Fibroblast of skin of left quadriceps (primary cell): ENCODE measurements at regions not wholly inside any gene's neighbourhood (a gene's known extent, or its start where the extent isn't known, plus 50 kb on each side); places are given as distances from the start of the nearest gene placed in this dataset.
"Not testable (repeated sequence)": the region's sequence is repeated elsewhere in the genome, so short reads cannot be mapped to it uniquely, and the experiment has no call there.

ENCODE experiments used
- DNase-seq, 2 experiments: peaks; one replicate each; pipeline ENCODE4 v3.0.0-alpha.2; 2013; ENCODE audit warnings: low read depth in 2 of 2

- DNase-seq: no peak
These were observed 162.2 kb upstream of the ANXA10 start for GRCh38 chr4:167930166-167930565.

- no peak for DNase-seq
These were observed 158.1 kb upstream of the ANXA10 start for GRCh38 chr4:167934216-167934615.

- DNase-seq: no peak
These were observed 152.3 kb upstream of the ANXA10 start for GRCh38 chr4:167939863-167940616.

- no peak for DNase-seq
These were observed 148.3 kb upstream of the ANXA10 start for GRCh38 chr4:167943872-167944505.

GRCh38 chr4:167944721-167945120 is 147.6 kb upstream of the ANXA10 start:
- no peak for DNase-seq

GRCh38 chr4:167955006-167955405 is 137.3 kb upstream of the ANXA10 start:
- no peak for DNase-seq

GRCh38 chr4:167956676-167957075 is 135.7 kb upstream of the ANXA10 start:
- no peak for DNase-seq

- DNase-seq: no peak
These were observed 127.5 kb upstream of the ANXA10 start for GRCh38 chr4:167964766-167965373.

- no peak for DNase-seq
These were observed 126.2 kb upstream of the ANXA10 start for GRCh38 chr4:167966143-167966542.

GRCh38 chr4:167973513-167973912 is 118.8 kb upstream of the ANXA10 start:
- no peak for DNase-seq

- DNase-seq: no peak
These were observed 106.8 kb upstream of the ANXA10 start for GRCh38 chr4:167985565-167985964.

- DNase-seq: no peak
These were observed 106.3 kb upstream of the ANXA10 start for GRCh38 chr4:167986044-167986443.

GRCh38 chr4:167987285-167987684 is 105.1 kb upstream of the ANXA10 start:
- no peak for DNase-seq

GRCh38 chr4:167989815-167990214 is 102.5 kb upstream of the ANXA10 start:
- DNase-seq: no peak

- not testable (repeated sequence) for DNase-seq
These were observed 84.2 kb upstream of the ANXA10 start for GRCh38 chr4:168008112-168008511.

GRCh38 chr4:168019019-168019651 is 73.2 kb upstream of the ANXA10 start:
- DNase-seq: peak; percentile 19 to 34

GRCh38 chr4:168019921-168020320 is 72.4 kb upstream of the ANXA10 start:
- DNase-seq: no peak

GRCh38 chr4:168021666-168022065 is 70.7 kb upstream of the ANXA10 start:
- DNase-seq: no peak

GRCh38 chr4:168028568-168028967 is 63.8 kb upstream of the ANXA10 start:
- no peak for DNase-seq

GRCh38 chr4:168028970-168029597 is 63.3 kb upstream of the ANXA10 start:
- no peak for DNase-seq

- no peak for DNase-seq
These were observed 54.7 kb upstream of the ANXA10 start for GRCh38 chr4:168037676-168038075.

GRCh38 chr4:168039593-168039992 is 52.7 kb upstream of the ANXA10 start:
- DNase-seq: no peak
